A549 (cell line): ENCODE measurements at regions not wholly inside any gene's neighbourhood (a gene's known extent, or its start where the extent isn't known, plus 50 kb on each side); places are given as distances from the start of the nearest gene placed in this dataset.

Experiments used
- ATAC-seq, 2 experiments: fragments of 200-7000 bp in 1 of 2; fragments of >200 bp in 1 of 2; cut with Nextera tagmentation in 1 of 2; cut with Tn5 transposase in 1 of 2; 3 replicates each; pipeline versions ENCODE4 v1.8.0 to v1.9.1; 2018 to 2020; ENCODE audit warnings: mild to moderate bottlenecking in 1 of 2, moderate library complexity in 1 of 2
- CTCF ChIA-PET: fragments of 300-600 bp; sonication (Branson Sonifier 250); formaldehyde crosslinking; extraction: SDS; loops from one replicate; lab custom pipeline; 2021; ENCODE audit warnings: antibody characterized with exemption, inconsistent platforms; lab: Yijun Ruan, JAX
- POLR2A ChIA-PET: fragments of 350-600 bp; formaldehyde crosslinking; extraction: SDS; loops from one replicate; lab custom pipeline; 2021; ENCODE audit warnings: antibody characterized with exemption, inconsistent platforms; lab: Yijun Ruan, JAX
- DNase-seq, 2 experiments: peaks; one replicate each; pipeline versions ENCODE4 v3.0.0 to v3.0.0-alpha.2; 2011 to 2016; ENCODE audit warnings: low read depth in 1 of 2, low spot score in 1 of 2
- FAIRE-seq: peaks from 2 replicates; lab custom pipeline; 2011; peaks lifted over from hg19 to GRCh38; lab: Jason Lieb, UNC
- H3K27ac ChIP-seq, 2 experiments: fragments of >200 bp; sonication (Bioruptor Twin); formaldehyde crosslinking; 3 replicates each; pipeline ENCODE4 v1.5.1; 2016 to 2017
- H3K4me1 ChIP-seq: fragments of >200 bp; sonication (Bioruptor Twin); formaldehyde crosslinking; 3 replicates; pipeline ENCODE4 v1.6.1; 2016
- H3K4me2 ChIP-seq: fragments of >200 bp; sonication (Bioruptor Twin); formaldehyde crosslinking; 3 replicates; pipeline ENCODE4 v1.6.1; 2016
- H3K4me3 ChIP-seq: fragments of >200 bp; sonication (Bioruptor Twin); formaldehyde crosslinking; 3 replicates; pipeline ENCODE4 v1.5.1; 2016
- H3K9me3 ChIP-seq: fragments of >200 bp; sonication (Bioruptor Twin); formaldehyde crosslinking; 3 replicates; pipeline ENCODE4 v1.6.1; 2016
- BCL3 ChIP-seq: fragments of >200 bp; sonication (Bioruptor Twin); formaldehyde crosslinking; IDR thresholded peaks from 3 replicates; pipeline ENCODE4 v1.6.1; 2016
- BHLHE40 ChIP-seq: IDR thresholded peaks from 2 replicates; pipeline ENCODE4 v1.6.1; 2012; ENCODE audit warnings: low read depth, low read length, inconsistent platforms
- CEBPB ChIP-seq, 2 experiments: fragments of >200 bp in 1 of 2; sonication (Bioruptor Twin) in 1 of 2; formaldehyde crosslinking in 1 of 2; IDR thresholded peaks; 2 replicates each; pipeline ENCODE4 v1.6.1; 2012 to 2016
- CHD2 ChIP-seq: fragments of 150-350 bp; IDR thresholded peaks from 2 replicates; pipeline ENCODE4 v1.6.1; 2014; ENCODE audit warnings: low read length; ENCODE audit not compliant: partially characterized antibody
- CTCF ChIP-seq: fragments of >200 bp; sonication (Bioruptor Twin); formaldehyde crosslinking; IDR thresholded peaks from 3 replicates; pipeline ENCODE4 v1.5.1; 2016
- EP300 ChIP-seq, 2 experiments: fragments of >200 bp; sonication (Bioruptor Twin); formaldehyde crosslinking; IDR thresholded peaks; 2 replicates in 1 of 2; 3 replicates in 1 of 2; pipeline ENCODE4 v1.6.1; 2016 to 2017
- FOSL2 ChIP-seq, 2 experiments: fragments of 450-650 bp in 1 of 2; fragments of >200 bp in 1 of 2; sonication (Bioruptor Twin) in 1 of 2; formaldehyde crosslinking; IDR thresholded peaks; 2 replicates each; pipeline versions ENCODE4 v1.5.0 to v1.6.1; 2016 to 2020; ENCODE audit warnings: mild to moderate bottlenecking in 1 of 2, moderate library complexity in 1 of 2
- HDAC2 ChIP-seq: fragments of 200-600 bp; sonication (generic); IDR thresholded peaks from 2 replicates; pipeline ENCODE4 v1.6.1; 2016
- HMGXB4 ChIP-seq: fragments of 250-450 bp; sonication (Bioruptor Pico); IDR thresholded peaks from 2 replicates; pipeline ENCODE4 v1.5.0; 2021; ENCODE audit warnings: mild to moderate bottlenecking, moderate library complexity, borderline replicate concordance
- HOXA7 ChIP-seq: fragments of 250-450 bp; sonication (Bioruptor Pico); IDR thresholded peaks from 2 replicates; pipeline ENCODE4 v1.5.0; 2020; ENCODE audit warnings: mild to moderate bottlenecking, moderate library complexity
- HOXB13 ChIP-seq: fragments of 250-450 bp; sonication (Bioruptor Pico); IDR thresholded peaks from 2 replicates; pipeline ENCODE4 v1.5.0; 2020; ENCODE audit warnings: low read depth, mild to moderate bottlenecking, moderate library complexity
- HOXB5 ChIP-seq: fragments of 250-450 bp; sonication (Bioruptor Pico); IDR thresholded peaks from 2 replicates; pipeline ENCODE4 v1.5.0; 2020; ENCODE audit warnings: mild to moderate bottlenecking, moderate library complexity
- JUN ChIP-seq, 2 experiments: fragments of >200 bp; sonication (Bioruptor Twin); formaldehyde crosslinking; IDR thresholded peaks; 2 replicates in 1 of 2; 3 replicates in 1 of 2; pipeline ENCODE4 v1.6.1; 2016 to 2017
- JUNB ChIP-seq: fragments of >200 bp; sonication (Bioruptor Twin); formaldehyde crosslinking; IDR thresholded peaks from 2 replicates; pipeline ENCODE4 v1.6.1; 2016
- KDM1A ChIP-seq: fragments of 200-600 bp; sonication (generic); IDR thresholded peaks from 2 replicates; pipeline ENCODE4 v1.6.1; 2016; ENCODE audit warnings: low read depth, mild to moderate bottlenecking
- MYC ChIP-seq: IDR thresholded peaks from 2 replicates; pipeline ENCODE4 v1.6.1; 2012; ENCODE audit warnings: mild to moderate bottlenecking, inconsistent platforms, low read length, improper control_type of control experiment, borderline replicate concordance
- RAD21 ChIP-seq, 2 experiments: fragments of >200 bp in 1 of 2; sonication (Bioruptor Twin) in 1 of 2; formaldehyde crosslinking in 1 of 2; IDR thresholded peaks in 1 of 2; conservative IDR thresholded peaks in 1 of 2; 2 replicates in 1 of 2; 3 replicates in 1 of 2; pipeline ENCODE4 v1.6.1; 2012 to 2018; ENCODE audit warnings: inconsistent platforms in 1 of 2
- RARB ChIP-seq: fragments of 250-450 bp; sonication (Bioruptor Pico); IDR thresholded peaks from 2 replicates; pipeline ENCODE4 v1.8.0; 2021; ENCODE audit warnings: mild to moderate bottlenecking, moderate library complexity
- RCOR1 ChIP-seq: fragments of 150-350 bp; IDR thresholded peaks from 2 replicates; pipeline ENCODE4 v1.6.1; 2014; ENCODE audit warnings: antibody characterized with exemption, low read length, low read depth
- RNF2 ChIP-seq: fragments of 200-600 bp; sonication (generic); IDR thresholded peaks from 2 replicates; pipeline ENCODE4 v1.6.1; 2016; ENCODE audit warnings: low read depth, mild to moderate bottlenecking, antibody characterized with exemption, moderate library complexity, borderline replicate concordance
- WGBS: methylation state at CpG from one replicate; pipeline ENCODE4 v1.1.6; 2017; ENCODE audit errors: missing lambda C conversion rate; 5-methylcytosine and 5-hydroxymethylcytosine counted together
- TF ChIP-seq, protein P1 (sequence below): fragments of 250-450 bp; sonication (Bioruptor Pico); IDR thresholded peaks from 2 replicates; pipeline ENCODE4 v1.5.0; 2020; ENCODE audit warnings: low read depth, mild to moderate bottlenecking, moderate library complexity
- TF ChIP-seq, protein P2 (sequence below): IDR thresholded peaks from 2 replicates; pipeline ENCODE4 v1.6.1; 2012; ENCODE audit warnings: low read depth, borderline replicate concordance
- TF ChIP-seq, protein P3 (sequence below): fragments of 200-600 bp; sonication (generic); IDR thresholded peaks from 2 replicates; pipeline ENCODE4 v1.6.1; 2016; ENCODE audit warnings: antibody characterized with exemption, mild to moderate bottlenecking, moderate library complexity

DNA sequence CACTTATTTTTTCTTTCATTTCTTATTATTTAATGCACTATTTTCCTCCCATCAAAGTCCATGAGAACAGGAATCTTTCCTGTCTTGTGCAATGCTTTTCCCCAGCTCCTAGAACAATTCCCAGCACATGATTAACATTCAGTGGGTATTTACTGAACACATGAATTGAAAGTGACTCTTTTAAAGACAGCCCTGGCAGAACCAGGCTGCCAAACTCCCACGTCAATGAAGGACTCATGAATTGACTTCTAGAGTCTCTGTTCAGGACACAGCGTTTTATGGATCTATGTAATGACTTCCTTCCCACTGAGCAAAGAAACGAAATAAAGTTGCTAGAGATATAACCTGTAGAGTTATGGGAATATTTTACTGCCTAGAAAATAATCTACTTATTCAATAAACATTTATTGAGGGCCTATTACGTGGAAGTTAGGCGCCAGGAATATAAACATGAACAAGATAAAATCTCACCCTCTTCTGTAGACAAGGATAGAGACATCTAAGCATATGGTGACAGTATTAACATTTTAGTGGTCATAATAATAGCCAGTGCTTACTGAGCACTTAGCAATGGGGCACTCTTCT is 485.9 kb upstream of the KLF4 start:
- no peak for DNase-seq
- Histone ChIP-seq H3K4me2 (no peak overlapping the region), H3K4me3 (no peak overlapping the region), H3K9me3 (no peaks in the 10 kb centered on the region), H3K4me1 (peaks cover 6% of the 10 kb centered on the region; the same call in 1 of the 3 replicates), H3K27ac (no peak overlapping the region)
- no peak for ATAC-seq
- 63% methylated on average over 5 of the region's 5 CpGs for WGBS
- ChIA-PET CTCF (no interaction called here), POLR2A (no interaction called here)
- TF ChIP-seq HOXB13 (CRISPR knock-in tag): no peak
- TF ChIP-seq CTCF: no peak
- no peak for TF ChIP-seq EP300 (IDR thresholded peaks at IDR 0.05)
- no peak for TF ChIP-seq JUNB
- TF ChIP-seq, protein P1, sequence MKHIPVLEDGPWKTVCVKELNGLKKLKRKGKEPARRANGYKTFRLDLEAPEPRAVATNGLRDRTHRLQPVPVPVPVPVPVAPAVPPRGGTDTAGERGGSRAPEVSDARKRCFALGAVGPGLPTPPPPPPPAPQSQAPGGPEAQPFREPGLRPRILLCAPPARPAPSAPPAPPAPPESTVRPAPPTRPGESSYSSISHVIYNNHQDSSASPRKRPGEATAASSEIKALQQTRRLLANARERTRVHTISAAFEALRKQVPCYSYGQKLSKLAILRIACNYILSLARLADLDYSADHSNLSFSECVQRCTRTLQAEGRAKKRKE (CRISPR knock-in tag): no peak
- TF ChIP-seq BHLHE40: no peak
- TF ChIP-seq HMGXB4: no peak
- no peak for TF ChIP-seq RCOR1
- TF ChIP-seq RNF2: no peak
- TF ChIP-seq FOSL2 (IDR thresholded peaks at IDR 0.05): no peak
- no peak for TF ChIP-seq FOSL2 (CRISPR knock-in tag; IDR thresholded peaks at IDR 0.05)
- no peak for TF ChIP-seq JUN (IDR thresholded peaks at IDR 0.05)
- no peak for TF ChIP-seq CEBPB (IDR thresholded peaks at IDR 0.05)
- TF ChIP-seq KDM1A: no peak
- no peak for TF ChIP-seq RARB (CRISPR knock-in tag)
- TF ChIP-seq CHD2: no peak
- no peak for TF ChIP-seq BCL3
- no peak for TF ChIP-seq HOXB5 (CRISPR knock-in tag)
- FAIRE-seq: no peak

DNA sequence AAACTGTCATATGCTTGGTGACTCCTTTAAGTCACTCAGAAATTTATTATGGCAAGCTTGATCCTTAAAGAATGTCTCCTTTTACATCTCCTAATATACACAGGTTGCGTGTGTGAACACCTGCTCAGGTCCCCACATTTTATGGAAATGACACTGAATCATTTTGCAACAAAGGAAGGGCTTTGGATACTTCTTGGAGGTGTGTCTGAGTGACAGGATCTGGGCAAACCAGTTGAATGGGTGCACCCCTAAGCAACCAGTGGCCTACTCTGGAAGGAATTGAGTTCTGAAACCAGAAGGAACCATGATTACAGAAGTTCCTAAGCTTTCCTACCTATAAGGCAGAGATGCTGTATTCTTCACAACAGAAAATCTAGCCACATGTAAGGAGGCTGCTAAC is 483.9 kb upstream of the KLF4 start:
- WGBS: 86% methylated on average over 1 of the region's 1 CpG
- POLR2A ChIA-PET: no interaction called here
- Histone ChIP-seq H3K27ac (no peak overlapping the region), H3K4me1 (peaks cover 6% of the 10 kb centered on the region; the same call in 1 of the 3 replicates), H3K4me2 (no peak overlapping the region), H3K4me3 (no peak overlapping the region), H3K9me3 (no peaks in the 10 kb centered on the region)
- TF ChIP-seq HDAC2 (no peak), HOXA7 (CRISPR knock-in tag) (no peak), MYC (no peak), FOSL2 (IDR thresholded peaks at IDR 0.05) (no peak), FOSL2 (CRISPR knock-in tag; IDR thresholded peaks at IDR 0.05) (no peak), RAD21 (conservative IDR thresholded peaks at IDR 0.05 in 1 of 2, IDR thresholded peaks at IDR 0.05 in 1 of 2) (no peak)
- TF ChIP-seq, protein P2, sequence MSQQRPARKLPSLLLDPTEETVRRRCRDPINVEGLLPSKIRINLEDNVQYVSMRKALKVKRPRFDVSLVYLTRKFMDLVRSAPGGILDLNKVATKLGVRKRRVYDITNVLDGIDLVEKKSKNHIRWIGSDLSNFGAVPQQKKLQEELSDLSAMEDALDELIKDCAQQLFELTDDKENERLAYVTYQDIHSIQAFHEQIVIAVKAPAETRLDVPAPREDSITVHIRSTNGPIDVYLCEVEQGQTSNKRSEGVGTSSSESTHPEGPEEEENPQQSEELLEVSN: no peak
- TF ChIP-seq, protein P3, sequence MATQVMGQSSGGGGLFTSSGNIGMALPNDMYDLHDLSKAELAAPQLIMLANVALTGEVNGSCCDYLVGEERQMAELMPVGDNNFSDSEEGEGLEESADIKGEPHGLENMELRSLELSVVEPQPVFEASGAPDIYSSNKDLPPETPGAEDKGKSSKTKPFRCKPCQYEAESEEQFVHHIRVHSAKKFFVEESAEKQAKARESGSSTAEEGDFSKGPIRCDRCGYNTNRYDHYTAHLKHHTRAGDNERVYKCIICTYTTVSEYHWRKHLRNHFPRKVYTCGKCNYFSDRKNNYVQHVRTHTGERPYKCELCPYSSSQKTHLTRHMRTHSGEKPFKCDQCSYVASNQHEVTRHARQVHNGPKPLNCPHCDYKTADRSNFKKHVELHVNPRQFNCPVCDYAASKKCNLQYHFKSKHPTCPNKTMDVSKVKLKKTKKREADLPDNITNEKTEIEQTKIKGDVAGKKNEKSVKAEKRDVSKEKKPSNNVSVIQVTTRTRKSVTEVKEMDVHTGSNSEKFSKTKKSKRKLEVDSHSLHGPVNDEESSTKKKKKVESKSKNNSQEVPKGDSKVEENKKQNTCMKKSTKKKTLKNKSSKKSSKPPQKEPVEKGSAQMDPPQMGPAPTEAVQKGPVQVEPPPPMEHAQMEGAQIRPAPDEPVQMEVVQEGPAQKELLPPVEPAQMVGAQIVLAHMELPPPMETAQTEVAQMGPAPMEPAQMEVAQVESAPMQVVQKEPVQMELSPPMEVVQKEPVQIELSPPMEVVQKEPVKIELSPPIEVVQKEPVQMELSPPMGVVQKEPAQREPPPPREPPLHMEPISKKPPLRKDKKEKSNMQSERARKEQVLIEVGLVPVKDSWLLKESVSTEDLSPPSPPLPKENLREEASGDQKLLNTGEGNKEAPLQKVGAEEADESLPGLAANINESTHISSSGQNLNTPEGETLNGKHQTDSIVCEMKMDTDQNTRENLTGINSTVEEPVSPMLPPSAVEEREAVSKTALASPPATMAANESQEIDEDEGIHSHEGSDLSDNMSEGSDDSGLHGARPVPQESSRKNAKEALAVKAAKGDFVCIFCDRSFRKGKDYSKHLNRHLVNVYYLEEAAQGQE: no peak
- FAIRE-seq (no peak), DNase-seq (no peak), ATAC-seq (no peak)
- CTCF ChIA-PET: interaction anchor here (0.8 kb wide), 1 partner anchor 577 kb away, joined by 3 read pairs; no protein-coding TSS in a partner anchor
